ENCODE measurements at regions not wholly inside any gene's neighbourhood (a gene's known extent, or its start where the extent isn't known, plus 50 kb on each side); places are given as distances from the start of the nearest gene placed in this dataset.

- H3K4me3 ChIP-seq (replicated peaks; ENCODE audit: low read depth, low read length), result no peak overlapping the region
- DNase-seq (ENCODE audit: extremely low read depth, low read depth), result no peak
- TF ChIP-seq, protein P1, sequence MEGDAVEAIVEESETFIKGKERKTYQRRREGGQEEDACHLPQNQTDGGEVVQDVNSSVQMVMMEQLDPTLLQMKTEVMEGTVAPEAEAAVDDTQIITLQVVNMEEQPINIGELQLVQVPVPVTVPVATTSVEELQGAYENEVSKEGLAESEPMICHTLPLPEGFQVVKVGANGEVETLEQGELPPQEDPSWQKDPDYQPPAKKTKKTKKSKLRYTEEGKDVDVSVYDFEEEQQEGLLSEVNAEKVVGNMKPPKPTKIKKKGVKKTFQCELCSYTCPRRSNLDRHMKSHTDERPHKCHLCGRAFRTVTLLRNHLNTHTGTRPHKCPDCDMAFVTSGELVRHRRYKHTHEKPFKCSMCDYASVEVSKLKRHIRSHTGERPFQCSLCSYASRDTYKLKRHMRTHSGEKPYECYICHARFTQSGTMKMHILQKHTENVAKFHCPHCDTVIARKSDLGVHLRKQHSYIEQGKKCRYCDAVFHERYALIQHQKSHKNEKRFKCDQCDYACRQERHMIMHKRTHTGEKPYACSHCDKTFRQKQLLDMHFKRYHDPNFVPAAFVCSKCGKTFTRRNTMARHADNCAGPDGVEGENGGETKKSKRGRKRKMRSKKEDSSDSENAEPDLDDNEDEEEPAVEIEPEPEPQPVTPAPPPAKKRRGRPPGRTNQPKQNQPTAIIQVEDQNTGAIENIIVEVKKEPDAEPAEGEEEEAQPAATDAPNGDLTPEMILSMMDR (IDR thresholded peaks at IDR 0.05; ENCODE audit: low read depth, low read length, missing control alignments), result no peak
Observed at GRCh38 chr11:71352226-71352625, 96.0 kb downstream of the DHCR7 start.

GRCh38 chr11:71349627-71350026 is 97.2 kb upstream of the SHANK2 start:
- TF ChIP-seq, protein P1 (IDR thresholded peaks at IDR 0.05; ENCODE audit: low read depth, low read length, missing control alignments), result no peak
- H3K4me3 ChIP-seq (replicated peaks; ENCODE audit: low read depth, low read length), result no peak overlapping the region
- DNase-seq (ENCODE audit: extremely low read depth, low read depth), result no peak

GRCh38 chr11:71343828-71344400 is 91.5 kb upstream of the SHANK2 start:
- DNase-seq (ENCODE audit: extremely low read depth, low read depth), result no peak
- TF ChIP-seq, protein P1 (IDR thresholded peaks at IDR 0.05; ENCODE audit: low read depth, low read length, missing control alignments), result no peak
- no peak overlapping the region for H3K4me3 ChIP-seq (replicated peaks; ENCODE audit: low read depth, low read length)

DNA sequence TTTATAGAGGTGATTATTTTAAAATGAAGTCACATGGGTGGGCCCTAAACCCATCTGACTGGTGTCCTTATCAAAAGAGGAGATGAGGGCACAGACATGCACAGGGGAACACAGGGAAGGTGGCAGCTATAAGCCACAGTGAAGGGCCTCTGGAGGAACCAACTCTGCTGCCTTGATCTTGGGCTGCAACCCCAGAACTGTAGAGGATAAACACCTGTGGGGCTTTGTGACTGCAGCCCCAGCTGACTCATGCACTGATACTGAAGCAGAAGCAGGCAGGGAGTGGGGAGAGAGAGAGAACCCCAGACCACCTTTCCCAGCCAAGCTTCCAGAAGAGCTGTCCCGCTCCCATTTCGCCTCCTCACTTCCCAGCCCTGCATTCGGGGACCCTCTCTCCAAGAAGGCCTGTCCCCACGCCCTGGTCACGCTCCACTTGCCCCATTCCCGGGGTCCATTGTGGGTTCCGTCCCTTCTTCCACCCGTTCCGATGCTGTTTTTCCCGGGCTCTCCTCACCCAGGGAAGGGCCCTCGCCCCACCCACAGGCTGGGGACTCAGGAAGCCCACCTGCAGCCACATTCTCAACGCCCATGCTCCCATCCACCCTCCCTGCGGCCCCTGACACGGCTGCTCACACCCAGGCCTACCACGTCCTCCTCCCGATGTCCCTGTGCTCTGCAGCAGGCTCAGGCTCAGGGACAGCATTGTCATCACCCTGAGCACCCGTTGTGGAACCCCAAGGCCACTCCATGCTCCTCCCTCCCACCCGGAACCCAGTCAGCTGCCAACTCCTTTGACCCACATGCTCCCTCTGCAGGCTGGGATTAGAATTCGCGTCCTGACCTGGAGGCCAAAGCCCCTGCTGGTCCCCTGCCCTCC is 90.8 kb upstream of the SHANK2 start:
- DNase-seq (ENCODE audit: extremely low read depth, low read depth), result no peak
- TF ChIP-seq, protein P1 (IDR thresholded peaks at IDR 0.05; ENCODE audit: low read depth, low read length, missing control alignments), result peak; percentile 59
- H3K4me3 ChIP-seq (replicated peaks; ENCODE audit: low read depth, low read length), result no peak overlapping the region

DNA sequence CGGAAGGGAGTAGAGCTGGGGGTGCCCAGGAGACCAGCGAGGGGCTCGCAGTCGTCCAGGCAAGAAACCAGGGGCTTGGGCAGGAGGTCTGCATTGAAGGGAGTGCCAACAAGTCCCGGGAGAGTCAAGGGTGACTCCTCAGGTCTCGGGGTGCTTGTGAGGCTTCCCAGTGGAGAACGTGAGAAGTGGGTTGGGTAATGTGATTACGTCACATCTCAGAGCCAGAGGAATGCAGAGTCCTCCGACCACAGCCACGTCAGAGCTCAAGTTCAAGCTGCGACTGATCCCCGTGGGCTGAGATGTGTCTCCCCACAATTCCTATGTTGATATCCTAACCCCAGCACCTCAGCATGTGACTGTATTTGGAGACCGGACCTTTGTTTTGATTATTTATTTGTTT is 89.7 kb upstream of the SHANK2 start:
- no peak overlapping the region for H3K4me3 ChIP-seq (replicated peaks; ENCODE audit: low read depth, low read length)
- DNase-seq (ENCODE audit: extremely low read depth, low read depth), result no peak
- TF ChIP-seq, protein P1 (IDR thresholded peaks at IDR 0.05; ENCODE audit: low read depth, low read length, missing control alignments), result no peak

DNA sequence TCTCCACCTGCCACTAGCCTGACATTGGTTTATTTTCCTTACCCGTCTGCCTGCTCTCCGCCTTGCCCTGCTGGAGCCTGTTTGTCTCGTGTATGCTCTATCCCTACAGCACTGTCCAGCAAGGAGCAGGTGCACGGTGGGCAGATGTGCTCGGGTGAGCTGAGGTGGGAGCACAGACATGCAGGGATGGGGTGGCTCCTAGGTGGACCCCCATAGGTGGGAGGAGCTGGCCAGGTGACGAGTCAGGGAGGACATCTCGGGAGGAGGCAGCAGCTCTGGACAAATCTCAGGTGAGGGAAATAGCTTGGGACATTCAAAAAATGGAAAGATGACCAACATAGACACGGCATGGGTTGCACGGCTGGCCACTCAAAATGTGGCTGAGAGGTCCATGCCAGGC is 89.2 kb upstream of the SHANK2 start:
- TF ChIP-seq, protein P1 (IDR thresholded peaks at IDR 0.05; ENCODE audit: low read depth, low read length, missing control alignments), result no peak
- H3K4me3 ChIP-seq (replicated peaks; ENCODE audit: low read depth, low read length), result no peak overlapping the region
- no peak for DNase-seq (ENCODE audit: extremely low read depth, low read depth)
